ENCODE measurements at regions not wholly inside any gene's neighbourhood (a gene's known extent, or its start where the extent isn't known, plus 50 kb on each side); places are given as distances from the start of the nearest gene placed in this dataset.

DNA sequence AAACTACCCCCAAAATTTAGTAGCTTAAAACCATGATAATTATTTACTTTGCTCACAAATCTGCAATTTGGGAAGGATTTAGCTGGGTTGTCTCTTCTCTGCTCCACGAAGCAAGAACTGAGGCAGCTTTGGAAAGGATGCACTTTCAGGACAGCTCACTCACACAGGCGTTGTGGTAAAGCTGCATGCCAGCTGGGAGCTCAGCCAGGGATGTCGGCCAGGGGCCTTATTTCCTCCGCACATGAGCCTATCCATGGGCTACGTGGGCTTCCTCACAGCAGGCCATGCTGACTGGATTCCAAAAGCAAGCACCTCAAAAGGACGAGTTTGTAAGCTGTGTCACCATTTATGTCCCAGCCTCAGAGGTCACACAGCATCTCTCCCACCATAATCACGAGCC is 301.3 kb upstream of the IGF1R start:
- TF ChIP-seq POLR2AphosphoS5 (IDR thresholded peaks at IDR 0.05) (no peak), POLR2A (IDR thresholded peaks at IDR 0.05) (no peak)
- TF ChIP-seq, protein P1, sequence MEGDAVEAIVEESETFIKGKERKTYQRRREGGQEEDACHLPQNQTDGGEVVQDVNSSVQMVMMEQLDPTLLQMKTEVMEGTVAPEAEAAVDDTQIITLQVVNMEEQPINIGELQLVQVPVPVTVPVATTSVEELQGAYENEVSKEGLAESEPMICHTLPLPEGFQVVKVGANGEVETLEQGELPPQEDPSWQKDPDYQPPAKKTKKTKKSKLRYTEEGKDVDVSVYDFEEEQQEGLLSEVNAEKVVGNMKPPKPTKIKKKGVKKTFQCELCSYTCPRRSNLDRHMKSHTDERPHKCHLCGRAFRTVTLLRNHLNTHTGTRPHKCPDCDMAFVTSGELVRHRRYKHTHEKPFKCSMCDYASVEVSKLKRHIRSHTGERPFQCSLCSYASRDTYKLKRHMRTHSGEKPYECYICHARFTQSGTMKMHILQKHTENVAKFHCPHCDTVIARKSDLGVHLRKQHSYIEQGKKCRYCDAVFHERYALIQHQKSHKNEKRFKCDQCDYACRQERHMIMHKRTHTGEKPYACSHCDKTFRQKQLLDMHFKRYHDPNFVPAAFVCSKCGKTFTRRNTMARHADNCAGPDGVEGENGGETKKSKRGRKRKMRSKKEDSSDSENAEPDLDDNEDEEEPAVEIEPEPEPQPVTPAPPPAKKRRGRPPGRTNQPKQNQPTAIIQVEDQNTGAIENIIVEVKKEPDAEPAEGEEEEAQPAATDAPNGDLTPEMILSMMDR (IDR thresholded peaks at IDR 0.05), result no peak

Measured in suprapubic skin (tissue), 4 donors.